Chondrocyte (in vitro differentiated cells): ENCODE measurements at regions not wholly inside any gene's neighbourhood (a gene's known extent, or its start where the extent isn't known, plus 50 kb on each side); places are given as distances from the start of the nearest gene placed in this dataset.

Source experiments
- DNase-seq: peaks from one replicate; pipeline ENCODE4 v3.0.0; 2021; ENCODE audit warnings: mixed read lengths, low spot score
- H3K27ac Mint-ChIP-seq: one replicate; pipeline ENCODE4 v1.8.0; 2021; ENCODE audit warnings: mild to moderate bottlenecking, moderate library complexity, mixed read lengths; ENCODE audit not compliant: unreplicated experiment
- H3K27me3 Mint-ChIP-seq: 2 replicates; pipeline ENCODE4 v1.8.0; 2021; ENCODE audit warnings: low read depth, mixed read lengths
- H3K36me3 Mint-ChIP-seq: 2 replicates; pipeline ENCODE4 v1.8.0; 2021; ENCODE audit warnings: low read depth, mixed read lengths
- H3K4me1 Mint-ChIP-seq: 2 replicates; pipeline ENCODE4 v1.8.0; 2021; ENCODE audit warnings: low read depth, mild to moderate bottlenecking, mixed read lengths
- H3K4me3 Mint-ChIP-seq: one replicate; pipeline ENCODE4 v1.8.0; 2021; ENCODE audit warnings: mild to moderate bottlenecking, moderate library complexity, mixed read lengths; ENCODE audit not compliant: unreplicated experiment
- H3K9me3 Mint-ChIP-seq: 2 replicates; pipeline ENCODE4 v1.8.0; 2021; ENCODE audit warnings: low read depth, mixed read lengths
- CTCF ChIP-seq: fragments of 200-600 bp; sonication (generic); IDR thresholded peaks from 2 replicates; pipeline ENCODE4 v1.5.0; 2021; ENCODE audit warnings: antibody characterized with exemption, mild to moderate bottlenecking, moderate library complexity

GRCh38 chr2:176753205-176753604 is 459.4 kb upstream of the HNRNPA3 start:
- no peaks in the 10 kb centered on the region for H3K4me1 Mint-ChIP-seq
- H3K9me3 Mint-ChIP-seq = no peaks in the 10 kb centered on the region
- H3K27ac Mint-ChIP-seq = no peak overlapping the region

GRCh38 chr2:176753752-176754474 is 458.7 kb upstream of the HNRNPA3 start:
- TF ChIP-seq CTCF = no peak
- no peaks in the 10 kb centered on the region for H3K4me1 Mint-ChIP-seq
- no peak for DNase-seq
- H3K4me3 Mint-ChIP-seq = no peak overlapping the region
- H3K27me3 Mint-ChIP-seq = peaks cover 9% of the 10 kb centered on the region
- H3K27ac Mint-ChIP-seq = no peak overlapping the region
- no peaks in the 10 kb centered on the region for H3K36me3 Mint-ChIP-seq
- no peaks in the 10 kb centered on the region for H3K9me3 Mint-ChIP-seq

More at GRCh38 chr2:176753205-176753604, 459.4 kb upstream of the HNRNPA3 start:
- peaks cover 10% of the 10 kb centered on the region for H3K27me3 Mint-ChIP-seq
- no peak for DNase-seq
- TF ChIP-seq CTCF = no peak
- no peaks in the 10 kb centered on the region for H3K36me3 Mint-ChIP-seq
- no peak overlapping the region for H3K4me3 Mint-ChIP-seq

GRCh38 chr2:176755537-176756135 is 457.0 kb upstream of the HNRNPA3 start:
- DNase-seq = no peak
- Mint-ChIP-seq H3K27ac (no peak overlapping the region), H3K9me3 (no peaks in the 10 kb centered on the region), H3K36me3 (no peaks in the 10 kb centered on the region), H3K27me3 (peaks cover 7% of the 10 kb centered on the region), H3K4me1 (no peaks in the 10 kb centered on the region), H3K4me3 (no peak overlapping the region)
- no peak for TF ChIP-seq CTCF

GRCh38 chr2:176758426-176758825 is 454.2 kb upstream of the HNRNPA3 start:
- Mint-ChIP-seq H3K9me3 (no peaks in the 10 kb centered on the region), H3K4me1 (no peaks in the 10 kb centered on the region), H3K27ac (no peak overlapping the region), H3K4me3 (no peak overlapping the region), H3K27me3 (peaks cover 19% of the 10 kb centered on the region), H3K36me3 (no peaks in the 10 kb centered on the region)
- DNase-seq = no peak
- TF ChIP-seq CTCF = no peak

- no peaks in the 10 kb centered on the region for H3K36me3 Mint-ChIP-seq
- H3K9me3 Mint-ChIP-seq = no peaks in the 10 kb centered on the region
- no peak for TF ChIP-seq CTCF
- no peak overlapping the region for H3K4me3 Mint-ChIP-seq
- H3K4me1 Mint-ChIP-seq = no peaks in the 10 kb centered on the region
- no peak overlapping the region for H3K27ac Mint-ChIP-seq
- H3K27me3 Mint-ChIP-seq = peaks cover 26% of the 10 kb centered on the region
- DNase-seq = no peak
Observed at GRCh38 chr2:176760439-176760838, 452.2 kb upstream of the HNRNPA3 start.
